Transverse colon (tissue), 3 donors: ENCODE measurements at regions not wholly inside any gene's neighbourhood (a gene's known extent, or its start where the extent isn't known, plus 50 kb on each side); places are given as distances from the start of the nearest gene placed in this dataset.

Experiments used
- EP300 ChIP-seq: sonication (generic); formaldehyde crosslinking; IDR thresholded peaks from one replicate; pipeline ENCODE4 v1.6.1; 2017; ENCODE audit warnings: antibody characterized with exemption, low read depth
- TF ChIP-seq, protein P1 (sequence below), 5 experiments: fragments of 200-600 bp in 3 of 5; fragments of 450-650 bp in 2 of 5; sonication (generic) in 3 of 5; IDR thresholded peaks; 1 replicate in 2 of 5; 2 replicates in 3 of 5; pipeline ENCODE4 v1.5.1; 2016 to 2017; ENCODE audit warnings: antibody characterized with exemption in 5 of 5, inconsistent platforms in 3 of 5, mild to moderate bottlenecking in 2 of 5, moderate library complexity in 1 of 5

DNA sequence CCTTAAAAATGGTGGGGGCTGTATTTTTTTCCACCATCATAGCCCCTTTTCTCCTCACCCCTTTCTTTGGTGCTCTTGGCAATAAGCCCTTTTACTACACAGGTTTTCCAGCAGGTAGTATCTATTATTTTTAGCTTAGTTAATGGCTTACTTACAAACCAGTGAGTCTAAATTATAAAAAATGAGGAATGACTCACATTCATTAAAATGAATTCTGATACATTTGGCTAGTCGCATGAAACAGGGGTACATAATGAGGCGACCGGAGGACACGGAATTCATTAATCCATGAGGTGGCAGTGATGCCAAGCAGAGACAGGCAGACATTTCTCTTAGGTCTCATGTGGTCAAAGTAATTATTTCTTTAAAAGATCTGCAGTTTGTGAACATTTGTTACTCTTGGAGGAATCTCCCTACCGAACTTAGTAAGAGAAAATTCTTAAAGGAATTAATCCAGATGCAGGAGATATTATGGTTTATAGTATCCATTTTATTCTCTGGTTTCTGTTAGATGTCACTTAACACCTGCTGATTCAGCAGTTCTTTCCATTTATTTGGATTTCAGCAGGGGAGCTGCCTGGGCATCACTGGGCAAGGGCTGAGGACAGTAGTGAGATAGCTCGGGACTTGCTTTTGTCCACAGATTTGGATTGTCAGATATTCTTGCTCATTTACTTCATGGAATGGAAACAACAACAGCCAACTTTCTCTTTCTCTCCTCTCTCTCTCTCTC, 575.0 kb upstream of the NR3C2 start:
- TF ChIP-seq, protein P1, sequence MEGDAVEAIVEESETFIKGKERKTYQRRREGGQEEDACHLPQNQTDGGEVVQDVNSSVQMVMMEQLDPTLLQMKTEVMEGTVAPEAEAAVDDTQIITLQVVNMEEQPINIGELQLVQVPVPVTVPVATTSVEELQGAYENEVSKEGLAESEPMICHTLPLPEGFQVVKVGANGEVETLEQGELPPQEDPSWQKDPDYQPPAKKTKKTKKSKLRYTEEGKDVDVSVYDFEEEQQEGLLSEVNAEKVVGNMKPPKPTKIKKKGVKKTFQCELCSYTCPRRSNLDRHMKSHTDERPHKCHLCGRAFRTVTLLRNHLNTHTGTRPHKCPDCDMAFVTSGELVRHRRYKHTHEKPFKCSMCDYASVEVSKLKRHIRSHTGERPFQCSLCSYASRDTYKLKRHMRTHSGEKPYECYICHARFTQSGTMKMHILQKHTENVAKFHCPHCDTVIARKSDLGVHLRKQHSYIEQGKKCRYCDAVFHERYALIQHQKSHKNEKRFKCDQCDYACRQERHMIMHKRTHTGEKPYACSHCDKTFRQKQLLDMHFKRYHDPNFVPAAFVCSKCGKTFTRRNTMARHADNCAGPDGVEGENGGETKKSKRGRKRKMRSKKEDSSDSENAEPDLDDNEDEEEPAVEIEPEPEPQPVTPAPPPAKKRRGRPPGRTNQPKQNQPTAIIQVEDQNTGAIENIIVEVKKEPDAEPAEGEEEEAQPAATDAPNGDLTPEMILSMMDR (IDR thresholded peaks at IDR 0.05) = no peak
- TF ChIP-seq EP300 = no peak
